SH-SY5Y (cell line): ENCODE measurements at regions not wholly inside any gene's neighbourhood (a gene's known extent, or its start where the extent isn't known, plus 50 kb on each side); places are given as distances from the start of the nearest gene placed in this dataset.

Experiments used
- GATA2 ChIP-seq: IDR thresholded peaks from 2 replicates; pipeline ENCODE4 v1.6.1; 2011; ENCODE audit warnings: mild to moderate bottlenecking, low read depth, low read length
- GATA3 ChIP-seq: IDR thresholded peaks from 2 replicates; pipeline ENCODE4 v1.6.1; 2011; ENCODE audit warnings: low read depth, mild to moderate bottlenecking, low read length, moderate library complexity

DNA sequence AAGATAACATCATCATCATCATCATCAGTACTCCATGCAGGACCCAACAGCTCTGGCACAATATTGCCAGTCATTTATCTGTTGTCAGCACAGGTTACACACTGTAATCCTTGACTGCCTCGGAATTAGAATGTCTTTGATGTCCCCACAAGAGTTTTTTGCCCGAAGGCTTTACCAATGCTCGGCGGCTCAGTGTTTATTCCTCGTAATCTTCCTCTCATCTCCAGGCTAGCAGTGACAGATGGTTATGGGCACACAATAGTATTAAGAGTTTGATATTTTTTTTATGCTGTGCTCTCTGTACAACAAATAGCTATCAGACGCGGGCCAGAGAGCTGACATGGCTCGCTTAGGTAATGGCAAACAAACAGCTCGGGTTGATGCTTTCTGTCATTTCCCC, 515.2 kb downstream of the ZEB2 start:
- TF ChIP-seq GATA2 (peak; percentile 99), GATA3 (peak; percentile 96)
